ENCODE measurements at regions not wholly inside any gene's neighbourhood (a gene's known extent, or its start where the extent isn't known, plus 50 kb on each side); places are given as distances from the start of the nearest gene placed in this dataset.

GRCh38 chr15:24733659-24734058 lies 58.1 kb downstream of the NPAP1 start:
- Histone ChIP-seq H2BK20ac (ENCODE audit: low read depth, low read length) (no peak overlapping the region), H3K23ac (ENCODE audit: low read depth, low read length) (no peak overlapping the region), H2BK15ac (ENCODE audit: low read depth, low read length) (no peak overlapping the region), H3K27ac (ENCODE audit: insufficient read depth, low read length) (no peak overlapping the region), H3K4me2 (ENCODE audit: low read depth, low read length) (no peak overlapping the region), H4K20me1 (ENCODE audit: insufficient read depth, low read length) (no peaks in the 10 kb centered on the region), H2AK9ac (replicated peaks; ENCODE audit: low read depth, low read length, poor library complexity) (no peak overlapping the region), H4K5ac (ENCODE audit: low read depth, low read length) (no peak overlapping the region), H3K4me3 (ENCODE audit: insufficient read depth, low read depth, low read length) (no peak overlapping the region), H4K8ac (ENCODE audit: low read depth in 2 of 2, low read length in 2 of 2) (no peak overlapping the region), H3K9me1 (ENCODE audit: insufficient read depth, low read length) (no peaks in the 10 kb centered on the region), H3K14ac (replicated peaks; ENCODE audit: low read depth, low read length) (no peak overlapping the region), H3K27me3 (ENCODE audit: control insufficient read depth, insufficient read depth, low read length) (no peaks in the 10 kb centered on the region), H3K9me3 (ENCODE audit: control insufficient read depth, insufficient read depth, low read length) (peaks cover 24% of the 10 kb centered on the region), H2AFZ (replicated peaks; ENCODE audit: low read length, poor library complexity) (no peak overlapping the region), H2BK120ac (ENCODE audit: low read depth, low read length) (no peak overlapping the region), H3K4me1 (ENCODE audit: control insufficient read depth, insufficient read depth, low read length) (no peaks in the 10 kb centered on the region), H2AK5ac (ENCODE audit: low read depth, low read length) (no peak overlapping the region), H3K36me3 (ENCODE audit: control insufficient read depth, insufficient read depth, low read length) (no peaks in the 10 kb centered on the region), H3K56ac (ENCODE audit: extremely low read depth, insufficient read depth, low read length) (no peak overlapping the region), H3K18ac (ENCODE audit: low read depth, low read length) (no peak overlapping the region), H3K4ac (ENCODE audit: low read depth, low read length) (no peak overlapping the region), H3K9ac (ENCODE audit: low read depth, low read length) (no peak overlapping the region), H2BK5ac (ENCODE audit: low read depth, low read length, poor library complexity, severe bottlenecking) (no peak overlapping the region), H4K91ac (ENCODE audit: insufficient read depth, low read depth, low read length) (no peak overlapping the region), H3K79me1 (ENCODE audit: low read depth in 1 of 2, low read length in 2 of 2) (no peaks in the 10 kb centered on the region)
- POLR2A ChIA-PET (ENCODE audit: unreplicated experiment): no interaction called here
- BruUV-seq (replicated peaks): no TSS peak
- DNase-seq: no peak
- dilution Hi-C loops (cut with HindIII; ENCODE audit: low sequenced_read_pairs, unreplicated experiment) (no loop called here), intact Hi-C loops (cut with micrococcal nuclease) (no loop called here), in situ Hi-C loops (cut with MboI; ENCODE audit: low sequenced_read_pairs) (no loop called here)
- CTCF ChIA-PET: interaction anchor here (0.6 kb wide), 1 partner anchor 659 kb away, joined by 4 read pairs; no protein-coding TSS in a partner anchor
- ATAC-seq (ENCODE audit: low read depth): no peak
- no CpG with 5 or more reads among the region's 2 CpGs for WGBS, 2 experiments (ENCODE audit: extremely low coverage in 2 of 2, insufficient read length in 1 of 2)
- TF ChIP-seq POLR2A (IDR thresholded peaks at IDR 0.05; ENCODE audit: low read depth, low read length) (no peak), MXI1 (IDR thresholded peaks at IDR 0.05; ENCODE audit: borderline replicate concordance, low read depth, low read length) (no peak), CTCF (conservative IDR thresholded peaks at IDR 0.05; ENCODE audit: low read depth, low read length) (no peak), RFX5 (IDR thresholded peaks at IDR 0.05; ENCODE audit: low read depth, low read length) (no peak), CEBPB (IDR thresholded peaks at IDR 0.05; ENCODE audit: low read depth, low read length) (no peak), SMC3 (IDR thresholded peaks at IDR 0.05; ENCODE audit: low read depth, low read length) (no peak), BHLHE40 (IDR thresholded peaks at IDR 0.05; ENCODE audit: low read depth, low read length) (no peak), ELK1 (IDR thresholded peaks at IDR 0.05; ENCODE audit: borderline replicate concordance, low read depth, low read length) (no peak), NFE2L2 (IDR thresholded peaks at IDR 0.05; ENCODE audit: low read depth, low read length) (no peak), FOS (IDR thresholded peaks at IDR 0.05; ENCODE audit: low read depth, low read length) (no peak), USF2 (IDR thresholded peaks at IDR 0.05; ENCODE audit: low read depth, low read length) (no peak)

Measured in IMR-90 (cell line).